Epithelial cell of proximal tubule (primary cell): ENCODE measurements at regions not wholly inside any gene's neighbourhood (a gene's known extent, or its start where the extent isn't known, plus 50 kb on each side); places are given as distances from the start of the nearest gene placed in this dataset.

ENCODE experiments used
- DNase-seq: peaks from one replicate; pipeline ENCODE4 v3.0.0-alpha.2; 2011; ENCODE audit warnings: low read depth
- H3K4me3 ChIP-seq: 2 replicates; pipeline ENCODE4 v1.5.1; 2011; ENCODE audit warnings: low read depth, mild to moderate bottlenecking, low read length
- CTCF ChIP-seq: conservative IDR thresholded peaks from 2 replicates; pipeline ENCODE4 v1.5.1; 2012; ENCODE audit warnings: low read depth, mild to moderate bottlenecking, low read length

- no peak for TF ChIP-seq CTCF
- DNase-seq: no peak
- no peak overlapping the region for H3K4me3 ChIP-seq
Observed at GRCh38 chr6:169385237-169385880, 131.7 kb upstream of the THBS2 start.

GRCh38 chr6:169384291-169384690 is 130.6 kb upstream of the THBS2 start:
- H3K4me3 ChIP-seq: no peak overlapping the region
- no peak for TF ChIP-seq CTCF
- no peak for DNase-seq

GRCh38 chr6:169383265-169383664 is 129.6 kb upstream of the THBS2 start:
- DNase-seq: no peak
- no peak for TF ChIP-seq CTCF
- H3K4me3 ChIP-seq: no peak overlapping the region

GRCh38 chr6:169382735-169383134 is 129.1 kb upstream of the THBS2 start:
- no peak for DNase-seq
- no peak overlapping the region for H3K4me3 ChIP-seq
- no peak for TF ChIP-seq CTCF

GRCh38 chr6:169381988-169382387 is 128.3 kb upstream of the THBS2 start:
- H3K4me3 ChIP-seq: no peak overlapping the region
- no peak for DNase-seq
- TF ChIP-seq CTCF: no peak

GRCh38 chr6:169380493-169380892 is 126.8 kb upstream of the THBS2 start:
- no peak for DNase-seq
- H3K4me3 ChIP-seq: no peak overlapping the region
- TF ChIP-seq CTCF: no peak

GRCh38 chr6:169379495-169380070 is 125.9 kb upstream of the THBS2 start:
- no peak overlapping the region for H3K4me3 ChIP-seq
- no peak for DNase-seq
- TF ChIP-seq CTCF: no peak
